HG03196 (cell line): ENCODE measurements at regions not wholly inside any gene's neighbourhood (a gene's known extent, or its start where the extent isn't known, plus 50 kb on each side); places are given as distances from the start of the nearest gene placed in this dataset.

ENCODE experiments used
- ATAC-seq: cut with Tn5 transposase; IDR thresholded peaks from one replicate; pipeline ENCODE4 v1.9.1; 2021; ENCODE audit not compliant: unreplicated experiment

DNA sequence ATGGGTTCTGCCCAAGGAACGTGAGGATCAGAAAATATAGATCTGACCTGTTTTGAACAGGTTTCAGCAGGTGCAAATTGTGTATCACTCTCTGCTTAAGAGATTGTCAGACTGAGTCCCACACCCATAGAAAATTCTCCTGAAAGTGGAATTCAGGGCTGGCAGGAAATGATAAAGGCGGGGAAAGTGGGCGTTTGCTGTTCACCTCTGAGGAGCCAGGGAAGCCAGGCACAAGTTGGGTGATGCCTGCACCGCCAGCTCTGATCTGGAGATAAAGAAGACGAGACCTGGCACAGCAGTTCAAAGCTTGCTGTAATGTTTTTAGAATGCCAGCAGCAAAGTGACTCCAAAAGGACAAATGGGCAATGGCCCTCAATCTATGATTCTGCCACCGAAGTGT is 356.5 kb upstream of the SOX5 start:
- ATAC-seq: no peak

DNA sequence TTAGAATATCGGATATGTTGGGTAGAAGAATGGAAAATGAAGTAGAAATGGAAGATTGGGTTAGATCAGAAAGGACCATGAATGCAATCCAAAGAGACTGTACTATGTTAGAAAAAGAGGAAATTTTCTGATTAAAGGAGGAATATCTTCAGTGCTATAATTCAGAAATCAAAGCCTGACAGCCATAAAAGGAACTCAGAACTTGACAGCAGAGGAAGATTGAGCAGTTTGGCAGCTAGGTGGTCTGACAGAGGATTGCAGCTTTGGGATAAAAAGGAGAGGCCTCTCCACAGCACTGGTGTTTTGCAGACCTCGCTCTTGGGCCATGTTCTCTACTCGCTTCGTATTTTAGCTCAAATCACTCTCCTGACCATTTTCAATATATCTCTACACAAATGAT is 354.8 kb upstream of the SOX5 start:
- no peak for ATAC-seq

DNA sequence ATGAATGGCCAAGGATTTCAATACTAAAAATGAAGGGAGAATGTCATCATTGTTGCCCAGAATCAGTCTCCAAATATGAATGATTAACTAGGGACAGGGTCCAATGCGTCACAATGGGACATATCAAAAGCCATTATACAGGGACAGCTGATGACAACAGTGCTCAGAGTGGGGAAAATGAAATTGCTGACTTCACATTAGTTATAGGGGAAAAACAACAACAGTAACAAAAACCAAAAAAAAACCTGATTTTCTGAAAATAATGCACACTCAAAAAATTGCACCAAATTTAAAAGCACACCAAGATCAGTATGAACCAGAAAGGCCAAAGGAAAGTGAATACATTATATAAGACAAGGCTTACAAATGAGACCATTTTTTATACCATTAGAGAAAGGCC is 353.2 kb upstream of the SOX5 start:
- no peak for ATAC-seq

DNA sequence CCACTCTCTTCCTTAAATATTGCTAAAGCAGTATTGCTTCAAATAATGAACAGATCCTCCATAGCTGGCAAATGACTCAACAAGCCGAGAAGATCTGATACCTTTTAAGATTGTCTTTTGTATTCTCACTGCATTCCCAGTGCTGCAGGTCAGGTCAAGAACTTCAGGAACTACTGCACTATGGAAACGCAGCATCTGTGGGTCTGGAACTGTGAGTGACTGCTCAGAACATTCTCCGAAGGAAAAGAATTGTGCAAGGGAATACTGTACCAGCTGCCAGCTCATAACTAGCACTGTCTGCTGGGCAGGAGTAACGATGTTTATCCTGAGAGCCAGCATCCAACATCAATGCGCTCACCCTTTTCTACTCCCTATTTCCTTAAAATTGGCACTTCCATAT is 348.0 kb upstream of the SOX5 start:
- ATAC-seq: no peak

DNA sequence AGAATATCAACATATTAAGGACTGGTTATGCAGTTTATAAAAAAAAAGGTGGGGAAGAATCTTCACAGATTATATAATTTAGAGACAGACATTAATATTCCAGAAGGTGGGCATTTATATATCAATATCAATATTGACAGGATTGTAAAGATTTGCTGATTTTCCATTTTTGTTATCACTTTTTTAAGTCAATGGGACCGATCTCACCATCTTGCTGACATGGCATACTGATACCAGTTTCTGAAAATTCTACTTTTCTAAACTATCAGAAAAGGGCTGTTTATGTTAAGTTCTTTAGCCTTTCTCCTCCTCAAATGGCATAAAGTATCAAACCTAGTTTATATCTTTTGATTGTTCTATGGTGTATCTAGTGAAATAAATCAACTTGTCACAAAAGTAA is 344.1 kb upstream of the SOX5 start:
- no peak for ATAC-seq

DNA sequence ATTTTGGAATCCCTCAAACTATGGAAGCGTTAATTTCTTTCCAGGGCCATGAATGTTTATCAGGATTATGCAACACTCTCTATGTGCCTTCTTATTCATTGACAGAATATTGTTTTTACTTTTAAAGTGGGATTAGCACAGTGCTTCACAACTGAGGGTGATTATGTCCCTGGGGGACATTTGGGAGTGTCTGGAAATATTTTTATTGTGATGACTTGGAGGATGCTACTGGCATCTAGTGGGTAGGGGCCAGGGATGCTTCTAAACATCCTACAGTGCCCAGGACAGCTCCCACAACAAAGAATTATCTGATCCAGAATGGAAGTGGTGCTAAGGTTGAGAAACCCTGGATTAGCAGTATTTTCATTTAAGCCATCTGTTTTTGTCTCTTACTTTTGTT is 338.5 kb upstream of the SOX5 start:
- no peak for ATAC-seq

DNA sequence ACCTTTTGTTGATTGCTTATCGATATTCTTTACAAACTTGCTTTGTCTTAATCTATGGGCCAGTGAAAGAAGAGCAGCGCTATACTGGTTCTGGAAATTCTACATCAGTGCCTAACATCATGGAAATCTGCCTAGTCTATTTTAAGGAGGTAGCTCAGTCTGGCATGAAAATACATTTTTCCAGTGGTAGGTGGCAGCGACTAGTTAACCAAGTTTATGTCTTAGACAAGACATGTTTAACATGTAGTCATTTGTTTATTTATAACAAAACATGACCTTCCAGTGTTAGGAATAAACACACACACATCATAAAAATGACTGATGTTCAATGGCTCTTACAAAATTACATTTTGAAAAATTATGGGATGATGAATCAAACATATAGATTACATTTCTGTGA is 336.0 kb upstream of the SOX5 start:
- ATAC-seq: no peak

DNA sequence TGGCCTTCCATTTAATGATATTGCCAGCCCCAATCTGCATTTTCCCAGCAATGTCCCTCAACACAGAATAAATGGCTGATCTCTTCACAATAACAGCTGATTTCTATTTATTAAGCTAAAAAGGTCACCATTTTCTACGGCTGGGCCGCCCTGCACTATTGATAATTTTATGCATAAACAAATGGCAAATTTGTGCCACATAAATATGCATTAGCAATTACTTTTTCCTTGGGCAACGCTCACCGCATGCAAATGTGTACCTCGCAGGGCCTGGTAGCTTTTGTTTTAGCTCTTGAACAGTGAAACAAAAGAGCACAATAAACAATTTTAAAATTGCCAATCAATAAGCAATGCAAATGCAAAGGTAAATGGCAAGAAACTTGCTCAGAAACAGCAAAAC is 331.9 kb upstream of the SOX5 start:
- ATAC-seq: no peak

DNA sequence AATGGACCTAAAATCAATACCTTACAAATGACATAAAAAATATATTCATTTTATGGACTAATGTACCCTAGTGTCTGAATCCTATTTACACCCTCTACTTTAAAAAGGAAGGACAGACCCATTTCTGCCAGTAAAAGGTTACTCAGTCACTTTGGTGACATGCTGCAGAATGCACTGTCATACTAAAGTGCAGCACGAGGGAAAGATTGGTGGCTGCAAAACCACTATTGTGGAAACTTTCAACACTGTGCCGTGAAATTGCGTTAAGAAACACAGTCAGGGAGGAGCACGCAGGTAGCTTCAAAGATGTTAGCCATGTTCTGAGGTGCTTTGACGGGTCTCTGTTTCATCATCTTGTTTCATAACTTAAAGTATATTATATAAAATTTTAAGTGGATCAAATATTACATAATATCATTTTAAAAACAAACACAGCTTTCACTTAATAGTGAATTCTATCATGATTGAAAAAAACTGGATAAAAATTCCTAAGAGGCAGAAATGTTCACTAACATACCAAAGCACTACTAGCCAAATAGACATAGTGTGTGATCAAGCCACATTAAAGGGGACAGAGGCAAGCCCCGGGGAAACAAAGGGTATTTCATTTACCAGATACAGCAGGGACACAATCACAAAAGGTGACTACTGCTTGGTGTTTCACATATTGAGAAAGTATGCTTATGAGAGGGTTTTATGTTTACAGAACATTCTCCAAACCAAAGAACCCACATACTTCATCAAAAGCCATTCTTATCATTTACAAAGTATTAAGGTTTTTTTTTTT is 330.8 kb upstream of the SOX5 start:
- ATAC-seq: no peak

DNA sequence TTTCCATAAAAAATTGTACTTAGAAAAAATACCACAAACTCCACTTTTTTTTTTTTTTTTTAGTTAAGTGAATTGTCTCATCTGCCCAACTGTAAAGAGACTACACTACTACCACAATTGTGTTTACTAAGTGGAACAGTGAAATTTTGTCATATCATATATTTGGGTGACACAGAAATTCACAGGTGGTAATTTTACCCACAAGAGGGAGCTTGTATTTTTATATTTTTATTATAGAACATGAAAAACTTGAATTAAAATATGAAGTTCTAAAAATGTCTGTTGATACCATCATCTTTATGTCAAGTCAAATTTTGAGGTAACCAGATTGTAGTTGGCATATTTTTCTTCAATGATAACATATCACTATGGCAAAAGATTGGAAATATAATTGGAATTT is 329.4 kb upstream of the SOX5 start:
- no peak for ATAC-seq

DNA sequence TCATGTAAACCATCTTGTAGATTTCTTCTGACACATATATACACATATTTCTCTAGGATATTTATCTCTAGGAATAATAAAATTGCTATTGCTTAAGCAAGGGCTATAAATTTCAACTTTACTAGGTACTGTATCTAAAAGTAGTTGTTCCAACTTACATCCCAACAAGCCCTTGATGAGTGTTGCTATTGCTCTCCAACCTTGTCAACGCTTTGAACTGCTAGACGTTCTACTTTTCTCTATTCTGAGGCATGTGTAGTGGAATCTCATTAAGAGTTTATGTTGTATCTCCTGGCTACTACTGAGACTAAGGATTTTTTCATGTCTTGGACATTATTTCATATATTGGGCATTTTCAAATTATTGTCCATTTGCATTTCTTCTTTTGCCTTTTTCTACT is 321.5 kb upstream of the SOX5 start:
- no peak for ATAC-seq

DNA sequence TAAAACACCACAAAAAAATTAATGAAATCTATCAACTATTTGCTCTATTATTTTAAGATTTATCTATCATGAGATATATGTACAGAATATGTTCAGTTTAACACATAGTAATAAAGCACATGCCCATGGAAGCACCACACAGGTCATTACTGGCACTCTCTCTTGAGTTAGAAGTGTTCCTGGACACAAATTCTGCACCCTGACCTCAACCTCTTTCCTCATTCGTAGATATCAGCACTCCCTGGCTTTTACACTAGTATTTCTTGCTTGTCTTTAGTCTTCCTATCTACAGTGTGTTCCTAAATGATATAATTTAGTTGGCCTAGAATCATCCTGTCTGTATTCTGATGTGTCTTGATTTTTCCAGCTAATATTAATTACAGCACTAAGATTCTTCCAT is 321.0 kb upstream of the SOX5 start:
- ATAC-seq: no peak

DNA sequence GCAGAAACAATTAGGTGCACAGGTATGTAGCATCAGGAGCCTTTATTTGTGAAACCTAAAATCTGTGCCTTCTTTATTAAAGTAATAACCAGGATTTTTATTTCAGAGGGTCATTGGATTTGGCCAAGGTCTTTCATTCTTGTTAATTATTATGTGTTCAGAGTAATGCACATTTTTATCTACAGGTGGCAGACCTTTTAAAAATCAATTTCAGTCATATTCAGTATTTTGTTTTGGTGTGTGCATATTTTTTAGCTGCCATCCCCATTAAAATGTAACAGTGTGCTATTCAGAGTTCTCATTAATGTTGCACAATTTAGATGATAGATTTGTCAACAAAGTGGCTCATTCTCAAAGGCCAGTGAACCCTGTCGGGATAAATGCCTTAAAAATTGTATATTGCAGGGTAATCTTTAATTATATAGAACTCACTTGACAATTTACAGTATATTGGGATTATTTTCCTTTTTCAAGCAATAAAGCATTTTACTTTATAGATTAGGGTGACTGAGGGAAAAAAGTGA is 319.3 kb upstream of the SOX5 start:
- ATAC-seq: no peak

DNA sequence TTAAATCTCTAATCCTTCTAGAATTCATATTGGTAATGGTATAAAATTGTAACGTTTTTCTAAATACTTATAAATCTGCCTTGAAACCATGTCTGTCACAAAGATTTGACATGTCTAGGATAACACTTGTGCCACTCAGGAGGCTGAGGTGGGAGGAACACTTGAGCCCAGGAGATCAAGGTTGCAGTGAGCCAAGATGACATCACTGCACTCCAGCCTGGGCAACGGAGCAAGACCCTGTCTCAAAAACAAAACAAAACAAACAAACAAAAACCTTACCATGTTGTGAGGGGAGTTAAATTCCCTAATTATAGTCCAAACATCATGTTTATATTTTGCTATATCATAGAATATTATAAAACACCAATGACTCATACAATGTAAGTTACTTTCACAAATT is 317.5 kb upstream of the SOX5 start:
- ATAC-seq: no peak

DNA sequence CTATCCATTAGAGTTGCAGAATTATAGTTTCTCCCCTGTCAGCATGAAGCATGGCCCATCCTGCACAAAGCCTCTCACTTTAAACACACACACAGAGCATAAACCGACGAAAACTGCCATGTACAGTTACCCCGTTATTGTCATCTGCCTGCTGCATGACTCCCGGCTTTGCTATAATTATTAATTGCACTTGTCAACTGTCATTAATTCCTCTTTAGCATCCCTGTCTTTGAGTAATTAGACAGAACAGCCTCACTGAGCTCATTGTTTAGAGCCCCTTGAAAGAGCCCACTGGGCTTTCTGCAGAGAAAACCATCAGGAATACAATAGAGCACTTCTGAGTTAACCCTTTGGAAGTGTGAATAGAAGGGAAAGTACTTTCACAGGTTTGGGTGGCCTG is 307.2 kb upstream of the SOX5 start:
- no peak for ATAC-seq

DNA sequence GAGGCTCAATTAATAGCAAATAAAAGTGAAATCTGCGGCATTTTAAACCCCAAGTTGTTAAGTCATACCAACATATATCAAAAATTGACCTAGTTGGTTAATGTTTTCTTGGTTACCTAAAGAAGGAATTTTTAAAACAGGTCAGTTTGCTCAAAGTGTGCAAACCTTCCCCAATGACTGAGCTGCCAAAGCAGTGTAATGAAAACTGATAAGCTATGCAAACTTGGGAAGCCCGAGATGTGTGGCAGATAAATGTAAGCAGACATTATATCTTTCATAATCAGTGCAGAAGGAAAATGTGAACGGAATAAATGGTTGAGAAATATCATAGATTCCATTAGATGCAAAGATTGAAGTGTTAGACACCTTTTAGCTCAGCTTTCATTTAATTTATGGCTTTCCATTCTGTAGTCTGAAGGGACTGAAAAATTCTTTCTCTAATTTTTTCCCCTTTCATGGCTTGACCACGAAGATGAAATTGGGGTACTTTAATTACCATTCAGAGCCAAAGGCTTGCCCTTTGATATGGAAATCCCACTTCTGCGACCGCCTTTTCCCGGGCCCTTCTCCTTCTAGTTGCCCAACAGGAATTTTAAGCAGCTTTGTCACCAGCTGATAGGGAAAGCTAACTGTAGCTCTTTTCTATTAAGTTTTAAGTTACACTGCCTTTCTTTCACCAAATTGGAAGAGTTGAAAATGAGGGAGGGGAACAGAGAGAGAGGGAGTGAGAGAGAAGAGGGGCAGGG is 306.6 kb upstream of the SOX5 start:
- no peak for ATAC-seq

DNA sequence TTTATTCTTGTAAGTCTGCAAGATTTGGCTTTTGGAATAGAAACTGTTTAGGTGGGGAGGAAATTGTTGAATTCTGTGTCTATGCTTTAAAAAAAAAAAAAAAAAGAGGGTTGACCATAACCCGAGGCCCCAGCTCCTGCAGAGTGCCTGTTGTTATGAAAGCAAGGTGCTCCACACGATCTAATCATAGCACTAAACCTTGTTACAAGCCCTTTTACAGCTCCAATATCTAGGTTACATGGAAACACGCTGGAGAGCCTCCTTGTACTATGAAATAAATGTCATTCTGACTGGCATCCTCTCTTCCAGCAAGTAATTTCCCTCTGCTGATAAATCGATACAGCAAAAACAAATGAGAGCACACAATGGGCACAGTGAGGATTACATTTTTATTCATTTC is 303.1 kb upstream of the SOX5 start:
- ATAC-seq: no peak

DNA sequence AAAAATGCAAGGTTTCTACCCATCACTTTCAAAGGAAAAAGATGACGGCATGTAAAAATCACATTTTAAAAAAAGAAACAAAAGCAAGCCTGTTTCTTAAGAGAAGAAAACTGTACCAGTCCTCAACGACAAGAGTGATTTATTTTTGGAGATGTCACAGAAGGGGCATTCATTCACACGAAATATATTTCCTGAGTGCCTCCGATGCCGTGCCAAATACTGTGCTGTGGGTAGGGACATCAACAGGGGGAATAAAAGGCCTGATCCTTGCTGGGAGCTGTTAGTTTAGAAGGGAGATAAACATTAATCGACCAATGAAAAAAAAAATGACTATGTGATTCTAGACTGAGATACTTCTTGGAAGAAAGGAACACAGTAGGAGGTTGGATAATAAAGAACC is 297.5 kb upstream of the SOX5 start:
- no peak for ATAC-seq

DNA sequence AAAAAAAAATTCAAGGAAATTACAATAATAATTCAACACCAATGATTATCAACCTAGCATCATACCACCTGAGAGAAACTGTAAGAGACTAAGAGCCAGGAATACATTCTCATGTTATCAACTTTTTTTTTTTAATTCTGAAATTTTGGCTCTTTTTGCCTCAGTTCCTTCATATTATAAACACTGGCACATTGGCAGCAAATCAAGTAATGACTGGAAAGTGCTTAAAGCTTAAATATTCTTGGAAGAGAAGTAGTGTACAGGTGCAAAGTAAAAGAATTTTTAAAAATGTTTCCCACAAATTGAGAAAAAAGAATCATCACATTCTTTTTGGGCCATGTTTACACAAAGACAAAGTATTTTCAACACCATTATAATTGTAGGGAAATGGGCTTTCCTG is 296.9 kb upstream of the SOX5 start:
- no peak for ATAC-seq

DNA sequence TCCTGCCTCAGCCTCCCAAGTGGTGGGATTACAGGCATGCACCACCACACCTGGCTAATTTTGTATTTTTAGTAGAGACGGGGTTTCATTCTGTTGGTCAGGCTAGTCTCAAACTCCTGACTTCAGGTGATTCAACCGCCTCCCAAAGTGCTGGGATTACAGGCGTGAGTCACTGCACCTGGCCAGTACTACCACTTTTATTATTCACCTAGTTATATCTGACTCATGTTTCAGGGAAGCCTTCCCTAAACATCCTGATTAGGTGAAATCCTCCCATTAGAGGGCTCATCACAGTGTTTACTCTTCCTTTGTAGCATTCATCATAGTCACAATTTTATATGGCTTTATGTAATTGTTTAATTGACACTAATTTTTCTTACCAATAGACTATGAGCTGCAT is 295.3 kb upstream of the SOX5 start:
- no peak for ATAC-seq

DNA sequence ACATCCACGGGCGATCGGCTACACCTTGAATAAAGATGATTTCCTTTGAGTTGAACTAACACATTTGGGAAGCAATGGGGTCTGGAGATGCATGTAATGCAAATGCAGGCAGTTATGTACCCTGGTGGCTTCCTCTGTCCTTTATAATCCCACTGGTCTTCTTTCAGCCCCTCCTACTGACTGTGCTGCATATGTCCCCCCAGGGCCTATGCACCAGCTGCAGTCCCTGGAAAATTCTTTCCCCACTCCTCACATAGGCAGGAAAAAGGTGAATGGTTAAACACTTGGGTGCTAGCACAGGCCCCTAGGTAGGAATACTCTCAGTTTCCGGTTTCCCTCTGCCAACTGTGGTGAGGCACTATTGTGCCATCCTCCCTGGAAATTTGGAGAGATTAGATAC is 294.8 kb upstream of the SOX5 start:
- ATAC-seq: no peak

DNA sequence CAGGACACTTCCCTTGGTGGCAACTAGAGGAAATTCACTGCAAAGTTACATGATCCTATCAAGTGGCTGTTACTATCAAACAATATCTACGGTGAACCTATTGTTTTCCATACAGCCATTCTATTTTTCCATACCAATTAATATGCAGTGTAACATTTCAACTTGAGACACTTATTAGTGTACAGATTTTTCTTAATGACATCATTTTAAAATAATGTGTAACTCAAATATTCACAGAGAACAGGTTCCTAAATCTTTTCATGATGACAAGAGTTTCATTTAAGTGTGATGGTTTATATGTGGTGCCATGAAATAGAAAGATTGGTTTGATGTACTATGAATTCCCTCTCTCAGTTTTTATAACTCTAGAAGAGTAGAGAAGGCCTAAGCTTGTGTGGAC is 291.2 kb upstream of the SOX5 start:
- ATAC-seq: no peak
